ENCODE measurements at regions not wholly inside any gene's neighbourhood (a gene's known extent, or its start where the extent isn't known, plus 50 kb on each side); places are given as distances from the start of the nearest gene placed in this dataset.

GRCh38 chr12:115898670-115899069 is 378.8 kb downstream of the MED13L start:
- H3K4me2 ChIP-seq (ENCODE audit: low read depth, low read length, poor library complexity, severe bottlenecking) = no peak overlapping the region
- H4K20me1 ChIP-seq (ENCODE audit: insufficient read depth, low read depth, low read length) = no peaks in the 10 kb centered on the region
- no peaks in the 10 kb centered on the region for H3K27me3 ChIP-seq (ENCODE audit: low read length)
- no peaks in the 10 kb centered on the region for H3K9me2 ChIP-seq (replicated peaks; ENCODE audit: insufficient read depth, low read length)
- no peaks in the 10 kb centered on the region for H3K9me3 ChIP-seq (ENCODE audit: low read length)
- no peak overlapping the region for H3K27ac ChIP-seq (ENCODE audit: low read length)
- H3K4me3 ChIP-seq (ENCODE audit: low read length) = no peak overlapping the region
- H3K79me2 ChIP-seq (ENCODE audit: low read length) = no peaks in the 10 kb centered on the region
- no peaks in the 10 kb centered on the region for H3K4me1 ChIP-seq (ENCODE audit: low read length)
- no peak overlapping the region for H3K9ac ChIP-seq (ENCODE audit: low read length)
- H3K36me3 ChIP-seq (ENCODE audit: insufficient read depth, low read length) = no peaks in the 10 kb centered on the region
- no peak overlapping the region for H2AFZ ChIP-seq (ENCODE audit: low read length)
- DNase-seq = peak; percentile 43

GRCh38 chr12:115897729-115898128 is 379.8 kb downstream of the MED13L start:
- no peak for DNase-seq
- no peaks in the 10 kb centered on the region for H3K9me2 ChIP-seq (replicated peaks; ENCODE audit: insufficient read depth, low read length)
- no peak overlapping the region for H3K9ac ChIP-seq (ENCODE audit: low read length)
- H3K36me3 ChIP-seq (ENCODE audit: insufficient read depth, low read length) = no peaks in the 10 kb centered on the region
- H3K9me3 ChIP-seq (ENCODE audit: low read length) = no peaks in the 10 kb centered on the region
- H3K27me3 ChIP-seq (ENCODE audit: low read length) = no peaks in the 10 kb centered on the region
- H2AFZ ChIP-seq (ENCODE audit: low read length) = no peak overlapping the region
- H3K4me1 ChIP-seq (ENCODE audit: low read length) = no peaks in the 10 kb centered on the region
- H3K79me2 ChIP-seq (ENCODE audit: low read length) = no peaks in the 10 kb centered on the region
- H3K27ac ChIP-seq (ENCODE audit: low read length) = no peak overlapping the region
- no peak overlapping the region for H3K4me2 ChIP-seq (ENCODE audit: low read depth, low read length, poor library complexity, severe bottlenecking)
- no peak overlapping the region for H3K4me3 ChIP-seq (ENCODE audit: low read length)
- no peaks in the 10 kb centered on the region for H4K20me1 ChIP-seq (ENCODE audit: insufficient read depth, low read depth, low read length)

- peak; percentile 51 for DNase-seq
- Histone ChIP-seq H3K9me3 (ENCODE audit: low read length) (no peaks in the 10 kb centered on the region), H3K4me3 (ENCODE audit: low read length) (no peak overlapping the region), H4K20me1 (ENCODE audit: insufficient read depth, low read depth, low read length) (no peaks in the 10 kb centered on the region), H3K4me1 (ENCODE audit: low read length) (no peaks in the 10 kb centered on the region), H2AFZ (ENCODE audit: low read length) (no peak overlapping the region), H3K27ac (ENCODE audit: low read length) (no peak overlapping the region), H3K27me3 (ENCODE audit: low read length) (no peaks in the 10 kb centered on the region), H3K9ac (ENCODE audit: low read length) (no peak overlapping the region), H3K4me2 (ENCODE audit: low read depth, low read length, poor library complexity, severe bottlenecking) (no peak overlapping the region), H3K36me3 (ENCODE audit: insufficient read depth, low read length) (no peaks in the 10 kb centered on the region), H3K9me2 (replicated peaks; ENCODE audit: insufficient read depth, low read length) (no peaks in the 10 kb centered on the region), H3K79me2 (ENCODE audit: low read length) (no peaks in the 10 kb centered on the region)
Observed at GRCh38 chr12:115895247-115895646, 382.2 kb downstream of the MED13L start.

GRCh38 chr12:115891556-115892164 is 385.8 kb downstream of the MED13L start:
- Histone ChIP-seq H4K20me1 (ENCODE audit: insufficient read depth, low read depth, low read length) (no peaks in the 10 kb centered on the region), H3K4me3 (ENCODE audit: low read length) (no peak overlapping the region), H3K36me3 (ENCODE audit: insufficient read depth, low read length) (no peaks in the 10 kb centered on the region), H3K79me2 (ENCODE audit: low read length) (no peaks in the 10 kb centered on the region), H3K27me3 (ENCODE audit: low read length) (no peaks in the 10 kb centered on the region), H3K9ac (ENCODE audit: low read length) (no peak overlapping the region), H3K9me2 (replicated peaks; ENCODE audit: insufficient read depth, low read length) (no peaks in the 10 kb centered on the region), H3K4me1 (ENCODE audit: low read length) (no peaks in the 10 kb centered on the region), H3K4me2 (ENCODE audit: low read depth, low read length, poor library complexity, severe bottlenecking) (no peak overlapping the region), H3K9me3 (ENCODE audit: low read length) (no peaks in the 10 kb centered on the region), H2AFZ (ENCODE audit: low read length) (no peak overlapping the region), H3K27ac (ENCODE audit: low read length) (no peak overlapping the region)
- DNase-seq = no peak

GRCh38 chr12:115886666-115887065 is 390.8 kb downstream of the MED13L start:
- Histone ChIP-seq H3K27ac (ENCODE audit: low read length) (no peak overlapping the region), H3K4me1 (ENCODE audit: low read length) (no peaks in the 10 kb centered on the region), H3K9ac (ENCODE audit: low read length) (no peak overlapping the region), H3K4me3 (ENCODE audit: low read length) (no peak overlapping the region), H3K9me3 (ENCODE audit: low read length) (no peaks in the 10 kb centered on the region), H3K9me2 (replicated peaks; ENCODE audit: insufficient read depth, low read length) (no peaks in the 10 kb centered on the region), H3K4me2 (ENCODE audit: low read depth, low read length, poor library complexity, severe bottlenecking) (no peak overlapping the region), H3K27me3 (ENCODE audit: low read length) (no peaks in the 10 kb centered on the region), H3K36me3 (ENCODE audit: insufficient read depth, low read length) (no peaks in the 10 kb centered on the region), H4K20me1 (ENCODE audit: insufficient read depth, low read depth, low read length) (no peaks in the 10 kb centered on the region), H3K79me2 (ENCODE audit: low read length) (no peaks in the 10 kb centered on the region), H2AFZ (ENCODE audit: low read length) (no peak overlapping the region)
- no peak for DNase-seq

GRCh38 chr12:115885040-115885690 is 392.3 kb downstream of the MED13L start:
- Histone ChIP-seq H3K9me3 (ENCODE audit: low read length) (no peaks in the 10 kb centered on the region), H3K9me2 (replicated peaks; ENCODE audit: insufficient read depth, low read length) (no peaks in the 10 kb centered on the region), H2AFZ (ENCODE audit: low read length) (no peak overlapping the region), H3K4me3 (ENCODE audit: low read length) (no peak overlapping the region), H3K27ac (ENCODE audit: low read length) (no peak overlapping the region), H3K79me2 (ENCODE audit: low read length) (no peaks in the 10 kb centered on the region), H3K27me3 (ENCODE audit: low read length) (no peaks in the 10 kb centered on the region), H3K4me1 (ENCODE audit: low read length) (no peaks in the 10 kb centered on the region), H4K20me1 (ENCODE audit: insufficient read depth, low read depth, low read length) (no peaks in the 10 kb centered on the region), H3K4me2 (ENCODE audit: low read depth, low read length, poor library complexity, severe bottlenecking) (no peak overlapping the region), H3K36me3 (ENCODE audit: insufficient read depth, low read length) (no peaks in the 10 kb centered on the region), H3K9ac (ENCODE audit: low read length) (no peak overlapping the region)
- no peak for DNase-seq

GRCh38 chr12:115882936-115883335 is 394.6 kb downstream of the MED13L start:
- H3K4me2 ChIP-seq (ENCODE audit: low read depth, low read length, poor library complexity, severe bottlenecking) = no peak overlapping the region
- no peaks in the 10 kb centered on the region for H3K9me3 ChIP-seq (ENCODE audit: low read length)
- no peaks in the 10 kb centered on the region for H3K79me2 ChIP-seq (ENCODE audit: low read length)
- H3K9ac ChIP-seq (ENCODE audit: low read length) = no peak overlapping the region
- no peaks in the 10 kb centered on the region for H3K9me2 ChIP-seq (replicated peaks; ENCODE audit: insufficient read depth, low read length)
- no peak overlapping the region for H3K4me3 ChIP-seq (ENCODE audit: low read length)
- H3K4me1 ChIP-seq (ENCODE audit: low read length) = no peaks in the 10 kb centered on the region
- no peaks in the 10 kb centered on the region for H3K36me3 ChIP-seq (ENCODE audit: insufficient read depth, low read length)
- H3K27me3 ChIP-seq (ENCODE audit: low read length) = no peaks in the 10 kb centered on the region
- H4K20me1 ChIP-seq (ENCODE audit: insufficient read depth, low read depth, low read length) = no peaks in the 10 kb centered on the region
- DNase-seq = no peak
- H2AFZ ChIP-seq (ENCODE audit: low read length) = no peak overlapping the region
- H3K27ac ChIP-seq (ENCODE audit: low read length) = no peak overlapping the region

- H3K27me3 ChIP-seq (ENCODE audit: low read length) = no peaks in the 10 kb centered on the region
- H2AFZ ChIP-seq (ENCODE audit: low read length) = no peak overlapping the region
- H3K4me1 ChIP-seq (ENCODE audit: low read length) = no peaks in the 10 kb centered on the region
- H3K27ac ChIP-seq (ENCODE audit: low read length) = no peak overlapping the region
- no peak overlapping the region for H3K9ac ChIP-seq (ENCODE audit: low read length)
- no peaks in the 10 kb centered on the region for H3K36me3 ChIP-seq (ENCODE audit: insufficient read depth, low read length)
- H3K4me3 ChIP-seq (ENCODE audit: low read length) = no peak overlapping the region
- no peaks in the 10 kb centered on the region for H3K79me2 ChIP-seq (ENCODE audit: low read length)
- H4K20me1 ChIP-seq (ENCODE audit: insufficient read depth, low read depth, low read length) = no peaks in the 10 kb centered on the region
- H3K9me3 ChIP-seq (ENCODE audit: low read length) = no peaks in the 10 kb centered on the region
- no peak for DNase-seq
- no peak overlapping the region for H3K4me2 ChIP-seq (ENCODE audit: low read depth, low read length, poor library complexity, severe bottlenecking)
- no peaks in the 10 kb centered on the region for H3K9me2 ChIP-seq (replicated peaks; ENCODE audit: insufficient read depth, low read length)
Observed at GRCh38 chr12:115880238-115880637, 397.3 kb downstream of the MED13L start.

All from Karpas-422 (cell line).